ENCODE measurements at regions not wholly inside any gene's neighbourhood (a gene's known extent, or its start where the extent isn't known, plus 50 kb on each side); places are given as distances from the start of the nearest gene placed in this dataset.

DNA sequence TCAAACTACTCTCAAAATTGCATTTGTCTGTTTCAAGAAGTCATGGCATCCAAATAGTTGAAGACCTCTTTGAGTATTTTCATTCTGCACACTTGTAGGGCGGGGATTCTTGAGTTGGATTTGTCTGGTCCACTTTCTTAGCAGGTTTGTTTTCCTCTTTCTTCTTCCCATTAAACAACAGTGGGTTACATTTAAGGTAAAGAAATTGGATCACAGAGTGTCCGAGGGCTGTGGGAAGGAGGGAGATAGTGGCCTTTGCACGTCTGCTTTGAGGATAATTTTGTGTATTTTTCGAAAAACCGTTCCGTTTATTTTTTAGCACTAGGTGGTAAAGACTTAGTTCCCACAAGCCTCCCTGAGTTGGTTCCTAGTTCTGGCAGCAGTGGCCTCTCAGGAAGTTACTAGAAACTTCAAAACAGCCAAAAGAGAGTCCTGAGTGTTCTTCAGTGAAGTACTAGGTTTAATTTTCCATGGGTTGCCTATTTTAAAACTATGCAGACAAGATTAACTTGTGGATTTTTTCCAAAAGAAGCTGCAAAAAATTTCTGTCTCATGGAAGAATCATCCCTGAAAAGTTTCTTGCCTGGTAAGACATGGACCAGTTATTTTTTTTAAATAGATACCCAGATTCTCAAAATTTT lies 107.9 kb downstream of the CDC42EP3 start:
- Histone ChIP-seq H2AK9ac (replicated peaks; ENCODE audit: low read depth, low read length, poor library complexity) (no peak overlapping the region), H3K9me1 (ENCODE audit: insufficient read depth, low read length) (peaks cover 5% of the 10 kb centered on the region), H4K20me1 (ENCODE audit: insufficient read depth, low read length) (no peaks in the 10 kb centered on the region), H3K14ac (replicated peaks; ENCODE audit: low read depth, low read length) (peak overlapping the region; percentile 53; the same call in 1 of the 2 replicates), H3K36me3 (ENCODE audit: control insufficient read depth, insufficient read depth, low read length) (no peaks in the 10 kb centered on the region), H2BK120ac (ENCODE audit: low read depth, low read length) (peak overlapping the region; percentile 82), H3K9ac (ENCODE audit: low read depth, low read length) (no peak overlapping the region; the same call in 1 of the 2 replicates), H2BK15ac (ENCODE audit: low read depth, low read length) (peak overlapping the region; percentile 18; the same call in 2 of the 3 replicates), H3K27me3 (ENCODE audit: control insufficient read depth, insufficient read depth, low read length) (no peaks in the 10 kb centered on the region), H2BK20ac (ENCODE audit: low read depth, low read length) (peak overlapping the region; percentile 79; the same call in 1 of the 2 replicates), H4K5ac (ENCODE audit: low read depth, low read length) (peak overlapping the region; percentile 60; the same call in 1 of the 2 replicates), H2AK5ac (ENCODE audit: low read depth, low read length) (peak overlapping the region; percentile 56), H3K18ac (ENCODE audit: low read depth, low read length) (peak overlapping the region; percentile 77; the same call in 1 of the 2 replicates), H3K4ac (ENCODE audit: low read depth, low read length) (peak overlapping the region; percentile 52; the same call in 1 of the 2 replicates), H3K79me1 (ENCODE audit: low read depth in 1 of 2, low read length in 2 of 2) (no peaks in the 10 kb centered on the region), H2AFZ (replicated peaks; ENCODE audit: low read length, poor library complexity) (no peak overlapping the region), H4K8ac (ENCODE audit: low read depth in 2 of 2, low read length in 2 of 2) (peak overlapping the region in 1 of 2 experiments; percentile 56; a peak in 1 of 4 replicates), H3K23ac (ENCODE audit: low read depth, low read length) (no peak overlapping the region), H3K4me1 (ENCODE audit: control insufficient read depth, insufficient read depth, low read length) (peaks cover 16% of the 10 kb centered on the region; the same call in 1 of the 2 replicates), H2BK5ac (ENCODE audit: low read depth, low read length, poor library complexity, severe bottlenecking) (peak overlapping the region; percentile 71), H3K9me3 (ENCODE audit: control insufficient read depth, insufficient read depth, low read length) (no peaks in the 10 kb centered on the region), H3K4me3 (ENCODE audit: insufficient read depth, low read depth, low read length) (no peak overlapping the region), H3K27ac (ENCODE audit: insufficient read depth, low read length) (no peak overlapping the region), H3K4me2 (ENCODE audit: low read depth, low read length) (no peak overlapping the region), H3K56ac (ENCODE audit: extremely low read depth, insufficient read depth, low read length) (0 out of 2 replicates have a peak overlapping the region, but pooled peaks have one; percentile 51), H4K91ac (ENCODE audit: insufficient read depth, low read depth, low read length) (peak overlapping the region; percentile 37; the same call in 1 of the 2 replicates)
- ATAC-seq (ENCODE audit: low read depth) (no peak), DNase-seq (peak; percentile 22)
- dilution Hi-C loops (cut with HindIII; ENCODE audit: low sequenced_read_pairs, unreplicated experiment), result no loop called here
- in situ Hi-C loops (cut with MboI; ENCODE audit: low sequenced_read_pairs), result no loop called here
- BruUV-seq (replicated peaks), result no TSS peak
- POLR2A ChIA-PET (ENCODE audit: unreplicated experiment), result no interaction called here
- intact Hi-C loops (cut with micrococcal nuclease), result no loop called here
- 80% methylated on average over 1 of the region's 6 CpGs; no CpG with 5 or more reads in 1 of the 2 experiments for WGBS, 2 experiments (ENCODE audit: extremely low coverage in 2 of 2, insufficient read length in 1 of 2)
- CTCF ChIA-PET, result no interaction called here
- TF ChIP-seq SMC3 (IDR thresholded peaks at IDR 0.05; ENCODE audit: low read depth, low read length) (no peak), CHD1 (IDR thresholded peaks at IDR 0.05; ENCODE audit: low read depth, low read length) (no peak), POLR2A (IDR thresholded peaks at IDR 0.05; ENCODE audit: low read depth, low read length) (no peak), BHLHE40 (IDR thresholded peaks at IDR 0.05; ENCODE audit: low read depth, low read length) (no peak), MAFK (IDR thresholded peaks at IDR 0.05; ENCODE audit: low read depth, low read length) (no peak), MXI1 (IDR thresholded peaks at IDR 0.05; ENCODE audit: borderline replicate concordance, low read depth, low read length) (no peak), RAD21 (IDR thresholded peaks at IDR 0.05; ENCODE audit: low read length) (no peak), MAZ (IDR thresholded peaks at IDR 0.05; ENCODE audit: borderline replicate concordance, low read depth, low read length) (no peak), FOS (IDR thresholded peaks at IDR 0.05; ENCODE audit: low read depth, low read length) (no peak), RFX5 (IDR thresholded peaks at IDR 0.05; ENCODE audit: low read depth, low read length) (no peak), NFE2L2 (IDR thresholded peaks at IDR 0.05; ENCODE audit: low read depth, low read length) (no peak), CEBPB (IDR thresholded peaks at IDR 0.05; ENCODE audit: low read depth, low read length) (no peak)
- TF ChIP-seq, protein P1, sequence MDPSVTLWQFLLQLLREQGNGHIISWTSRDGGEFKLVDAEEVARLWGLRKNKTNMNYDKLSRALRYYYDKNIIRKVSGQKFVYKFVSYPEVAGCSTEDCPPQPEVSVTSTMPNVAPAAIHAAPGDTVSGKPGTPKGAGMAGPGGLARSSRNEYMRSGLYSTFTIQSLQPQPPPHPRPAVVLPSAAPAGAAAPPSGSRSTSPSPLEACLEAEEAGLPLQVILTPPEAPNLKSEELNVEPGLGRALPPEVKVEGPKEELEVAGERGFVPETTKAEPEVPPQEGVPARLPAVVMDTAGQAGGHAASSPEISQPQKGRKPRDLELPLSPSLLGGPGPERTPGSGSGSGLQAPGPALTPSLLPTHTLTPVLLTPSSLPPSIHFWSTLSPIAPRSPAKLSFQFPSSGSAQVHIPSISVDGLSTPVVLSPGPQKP (IDR thresholded peaks at IDR 0.05; ENCODE audit: borderline replicate concordance, low read depth, low read length), result no peak
- TF ChIP-seq, protein P2, sequence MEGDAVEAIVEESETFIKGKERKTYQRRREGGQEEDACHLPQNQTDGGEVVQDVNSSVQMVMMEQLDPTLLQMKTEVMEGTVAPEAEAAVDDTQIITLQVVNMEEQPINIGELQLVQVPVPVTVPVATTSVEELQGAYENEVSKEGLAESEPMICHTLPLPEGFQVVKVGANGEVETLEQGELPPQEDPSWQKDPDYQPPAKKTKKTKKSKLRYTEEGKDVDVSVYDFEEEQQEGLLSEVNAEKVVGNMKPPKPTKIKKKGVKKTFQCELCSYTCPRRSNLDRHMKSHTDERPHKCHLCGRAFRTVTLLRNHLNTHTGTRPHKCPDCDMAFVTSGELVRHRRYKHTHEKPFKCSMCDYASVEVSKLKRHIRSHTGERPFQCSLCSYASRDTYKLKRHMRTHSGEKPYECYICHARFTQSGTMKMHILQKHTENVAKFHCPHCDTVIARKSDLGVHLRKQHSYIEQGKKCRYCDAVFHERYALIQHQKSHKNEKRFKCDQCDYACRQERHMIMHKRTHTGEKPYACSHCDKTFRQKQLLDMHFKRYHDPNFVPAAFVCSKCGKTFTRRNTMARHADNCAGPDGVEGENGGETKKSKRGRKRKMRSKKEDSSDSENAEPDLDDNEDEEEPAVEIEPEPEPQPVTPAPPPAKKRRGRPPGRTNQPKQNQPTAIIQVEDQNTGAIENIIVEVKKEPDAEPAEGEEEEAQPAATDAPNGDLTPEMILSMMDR (conservative IDR thresholded peaks at IDR 0.05; ENCODE audit: low read depth, low read length), result no peak
- TF ChIP-seq, protein P3, sequence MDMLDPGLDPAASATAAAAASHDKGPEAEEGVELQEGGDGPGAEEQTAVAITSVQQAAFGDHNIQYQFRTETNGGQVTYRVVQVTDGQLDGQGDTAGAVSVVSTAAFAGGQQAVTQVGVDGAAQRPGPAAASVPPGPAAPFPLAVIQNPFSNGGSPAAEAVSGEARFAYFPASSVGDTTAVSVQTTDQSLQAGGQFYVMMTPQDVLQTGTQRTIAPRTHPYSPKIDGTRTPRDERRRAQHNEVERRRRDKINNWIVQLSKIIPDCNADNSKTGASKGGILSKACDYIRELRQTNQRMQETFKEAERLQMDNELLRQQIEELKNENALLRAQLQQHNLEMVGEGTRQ (IDR thresholded peaks at IDR 0.05; ENCODE audit: low read depth, low read length), result no peak

All from IMR-90 (cell line).